ENCODE measurements at regions not wholly inside any gene's neighbourhood (a gene's known extent, or its start where the extent isn't known, plus 50 kb on each side); places are given as distances from the start of the nearest gene placed in this dataset.

DNA sequence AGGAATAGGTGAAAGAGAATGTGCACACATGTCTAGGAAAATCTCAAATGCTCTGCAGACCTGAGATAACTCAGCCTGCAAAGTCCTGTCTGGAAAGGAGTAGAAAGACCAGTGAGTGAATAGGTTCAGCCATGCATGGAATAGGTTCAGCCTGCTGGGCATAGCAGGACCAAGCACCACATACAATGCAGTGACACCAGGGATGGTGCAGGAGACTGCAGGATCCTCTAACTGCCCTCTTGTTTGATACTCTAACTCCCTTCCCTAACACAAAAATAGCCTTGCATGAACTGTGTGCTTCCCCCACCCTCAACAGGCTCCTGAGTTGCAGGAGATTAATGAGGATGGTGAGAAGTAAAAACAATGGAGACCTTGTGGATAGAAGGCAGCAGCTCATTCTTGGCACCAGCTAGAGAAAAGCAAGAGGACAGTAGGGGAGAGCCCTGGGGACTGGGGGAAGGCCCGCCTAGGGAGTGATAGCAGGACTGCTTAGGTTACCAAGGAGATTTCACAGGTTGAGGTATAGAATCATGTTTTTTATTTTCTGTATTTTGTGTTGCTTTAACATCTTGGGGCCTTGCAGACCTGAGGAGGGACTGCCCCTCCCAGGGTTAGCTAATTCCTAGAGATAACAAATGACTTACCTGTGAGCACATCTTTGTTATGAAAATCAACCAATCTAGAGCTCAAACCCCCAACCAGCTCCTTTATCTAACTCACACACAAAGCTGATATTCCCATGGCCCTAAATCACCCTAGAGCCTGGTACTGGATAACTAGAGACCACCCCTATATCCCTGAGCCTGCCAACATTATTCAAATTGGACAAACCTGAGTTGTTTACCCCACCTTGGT is 187.8 kb downstream of the PLPP4 start:
- Histone ChIP-seq H3K4me1 (ENCODE audit: insufficient read depth, low read length) (peaks cover 21% of the 10 kb centered on the region; the same call in 1 of the 2 replicates), H3K4ac (ENCODE audit: low read depth, low read length) (no peak overlapping the region), H3K56ac (ENCODE audit: insufficient read length, low read depth, low read length) (no peak overlapping the region), H2BK20ac (ENCODE audit: low read depth, low read length, poor library complexity, severe bottlenecking) (no peak overlapping the region), H2AK5ac (ENCODE audit: insufficient read length, low read length) (no peak overlapping the region), H2BK12ac (ENCODE audit: insufficient read length, low read depth, low read length) (no peak overlapping the region), H3K23ac (ENCODE audit: insufficient read length, low read depth, low read length) (no peak overlapping the region), H3K9me3 (ENCODE audit: control insufficient read depth, low read depth, low read length) (no peaks in the 10 kb centered on the region), H4K8ac (replicated peaks; ENCODE audit: insufficient read length, low read depth, low read length) (no peak overlapping the region), H2BK120ac (ENCODE audit: low read depth, low read length, poor library complexity, severe bottlenecking) (no peak overlapping the region), H3K23me2 (ENCODE audit: insufficient read length, low read depth, low read length, poor library complexity, severe bottlenecking) (no peaks in the 10 kb centered on the region), H2AFZ (ENCODE audit: low read length) (no peak overlapping the region), H4K20me1 (ENCODE audit: control insufficient read depth, insufficient read depth, insufficient read length) (no peaks in the 10 kb centered on the region), H3T11ph (ENCODE audit: low read length) (no peak overlapping the region), H3K27me3 (ENCODE audit: insufficient read depth, low read length) (peaks cover 15% of the 10 kb centered on the region; the same call in 1 of the 2 replicates), H3K79me2 (ENCODE audit: insufficient read depth, low read length) (no peaks in the 10 kb centered on the region), H4K91ac (ENCODE audit: insufficient read length, low read depth, low read length) (no peak overlapping the region), H3K4me2 (ENCODE audit: insufficient read depth, insufficient read length, low read length) (peak overlapping the region; percentile 10), H3K79me1 (ENCODE audit: insufficient read depth, low read depth, low read length, poor library complexity, severe bottlenecking) (no peaks in the 10 kb centered on the region), H2BK5ac (ENCODE audit: insufficient read length, low read length) (no peak overlapping the region), H2BK15ac (ENCODE audit: low read depth, low read length) (no peak overlapping the region), H3K18ac (ENCODE audit: insufficient read length, low read depth, low read length) (no peak overlapping the region), H3K9ac (ENCODE audit: extremely low read depth, insufficient read length, low read length) (no peak overlapping the region), H3K14ac (ENCODE audit: insufficient read depth, low read length) (no peak overlapping the region), H3K27ac (ENCODE audit: insufficient read length, low read depth, low read length) (no peak overlapping the region), H4K5ac (ENCODE audit: insufficient read length, low read depth, low read length) (no peak overlapping the region)
- TF ChIP-seq, protein P1, sequence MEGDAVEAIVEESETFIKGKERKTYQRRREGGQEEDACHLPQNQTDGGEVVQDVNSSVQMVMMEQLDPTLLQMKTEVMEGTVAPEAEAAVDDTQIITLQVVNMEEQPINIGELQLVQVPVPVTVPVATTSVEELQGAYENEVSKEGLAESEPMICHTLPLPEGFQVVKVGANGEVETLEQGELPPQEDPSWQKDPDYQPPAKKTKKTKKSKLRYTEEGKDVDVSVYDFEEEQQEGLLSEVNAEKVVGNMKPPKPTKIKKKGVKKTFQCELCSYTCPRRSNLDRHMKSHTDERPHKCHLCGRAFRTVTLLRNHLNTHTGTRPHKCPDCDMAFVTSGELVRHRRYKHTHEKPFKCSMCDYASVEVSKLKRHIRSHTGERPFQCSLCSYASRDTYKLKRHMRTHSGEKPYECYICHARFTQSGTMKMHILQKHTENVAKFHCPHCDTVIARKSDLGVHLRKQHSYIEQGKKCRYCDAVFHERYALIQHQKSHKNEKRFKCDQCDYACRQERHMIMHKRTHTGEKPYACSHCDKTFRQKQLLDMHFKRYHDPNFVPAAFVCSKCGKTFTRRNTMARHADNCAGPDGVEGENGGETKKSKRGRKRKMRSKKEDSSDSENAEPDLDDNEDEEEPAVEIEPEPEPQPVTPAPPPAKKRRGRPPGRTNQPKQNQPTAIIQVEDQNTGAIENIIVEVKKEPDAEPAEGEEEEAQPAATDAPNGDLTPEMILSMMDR (conservative IDR thresholded peaks at IDR 0.05): no peak
- peaks cover 2 to 3% of the 10 kb centered on the region in 2 experiments; a peak in 3 of 5 replicates for H3K9me3 Mint-ChIP-seq
- peak overlapping the region in 1 of 2 experiments; percentile 30; a peak in 1 of 5 replicates for H3K4me3 Mint-ChIP-seq
- peaks cover 47 to 62% of the 10 kb centered on the region in 2 experiments for H3K4me1 Mint-ChIP-seq
- H3K36me3 Mint-ChIP-seq (ENCODE audit: insufficient read depth in 1 of 3, low read depth in 3 of 3): no peaks in the 10 kb centered on the region
- DNase-seq: no peak
- H3K27me3 Mint-ChIP-seq (ENCODE audit: low read depth): peaks cover 75% of the 10 kb centered on the region
- peak overlapping the region in 1 of 3 experiments; percentile 48; a peak in 2 of 7 replicates for H3K27ac Mint-ChIP-seq
- no CpG with 5 or more reads among the region's 1 CpG for WGBS (ENCODE audit: extremely low coverage, insufficient read length, low lambda C conversion rate)

All from H9 (cell line).